ENCODE measurements at regions not wholly inside any gene's neighbourhood (a gene's known extent, or its start where the extent isn't known, plus 50 kb on each side); places are given as distances from the start of the nearest gene placed in this dataset.

- no peak for TF ChIP-seq CTCF (IDR thresholded peaks at IDR 0.05; ENCODE audit: insufficient read depth, low read length)
- TF ChIP-seq REST (IDR thresholded peaks at IDR 0.05; ENCODE audit: insufficient replicate concordance, low read depth), result no peak
- TF ChIP-seq SPI1 (IDR thresholded peaks at IDR 0.05; ENCODE audit: borderline replicate concordance, low read depth), result no peak
- no peak for TF ChIP-seq GABPA (IDR thresholded peaks at IDR 0.05; ENCODE audit: low read depth)
- TF ChIP-seq POLR2AphosphoS5 (IDR thresholded peaks at IDR 0.05; ENCODE audit: low read depth), result no peak
These were observed 345.0 kb downstream of the FOXG1 start for GRCh38 chr14:29111554-29111953.
